GM12891 (cell line): ENCODE measurements at regions not wholly inside any gene's neighbourhood (a gene's known extent, or its start where the extent isn't known, plus 50 kb on each side); places are given as distances from the start of the nearest gene placed in this dataset.
"Not testable (repeated sequence)": the region's sequence is repeated elsewhere in the genome, so short reads cannot be mapped to it uniquely, and the experiment has no call there.

ENCODE experiments used
- DNase-seq: peaks from one replicate; pipeline ENCODE4 v3.0.0; 2011; ENCODE audit warnings: low spot score; ENCODE audit not compliant: insufficient read length
- FAIRE-seq: peaks from 2 replicates; lab custom pipeline; 2011; peaks lifted over from hg19 to GRCh38; lab: Jason Lieb, UNC
- PAX5 ChIP-seq: IDR thresholded peaks from 2 replicates; pipeline ENCODE4 v1.6.1; 2011; ENCODE audit warnings: low read length, moderate library complexity, mild to moderate bottlenecking; ENCODE audit not compliant: insufficient read depth, severe bottlenecking
- POLR2A ChIP-seq: IDR thresholded peaks from 2 replicates; pipeline ENCODE4 v1.6.1; 2011; ENCODE audit warnings: low read depth, low read length, control low read depth
- POLR2AphosphoS5 ChIP-seq: IDR thresholded peaks from 2 replicates; pipeline ENCODE4 v1.6.1; 2011; ENCODE audit warnings: low read depth, low read length, control low read depth
- POU2F2 ChIP-seq: IDR thresholded peaks from 2 replicates; pipeline ENCODE4 v1.6.1; 2011; ENCODE audit warnings: low read depth, mild to moderate bottlenecking, control low read depth, low read length, moderate library complexity
- SPI1 ChIP-seq: IDR thresholded peaks from 2 replicates; pipeline ENCODE4 v1.6.1; 2011; ENCODE audit warnings: low read depth, low read length, control low read depth
- TAF1 ChIP-seq: IDR thresholded peaks from 2 replicates; pipeline ENCODE4 v1.6.1; 2011; ENCODE audit warnings: low read depth, low read length, control low read depth

DNA sequence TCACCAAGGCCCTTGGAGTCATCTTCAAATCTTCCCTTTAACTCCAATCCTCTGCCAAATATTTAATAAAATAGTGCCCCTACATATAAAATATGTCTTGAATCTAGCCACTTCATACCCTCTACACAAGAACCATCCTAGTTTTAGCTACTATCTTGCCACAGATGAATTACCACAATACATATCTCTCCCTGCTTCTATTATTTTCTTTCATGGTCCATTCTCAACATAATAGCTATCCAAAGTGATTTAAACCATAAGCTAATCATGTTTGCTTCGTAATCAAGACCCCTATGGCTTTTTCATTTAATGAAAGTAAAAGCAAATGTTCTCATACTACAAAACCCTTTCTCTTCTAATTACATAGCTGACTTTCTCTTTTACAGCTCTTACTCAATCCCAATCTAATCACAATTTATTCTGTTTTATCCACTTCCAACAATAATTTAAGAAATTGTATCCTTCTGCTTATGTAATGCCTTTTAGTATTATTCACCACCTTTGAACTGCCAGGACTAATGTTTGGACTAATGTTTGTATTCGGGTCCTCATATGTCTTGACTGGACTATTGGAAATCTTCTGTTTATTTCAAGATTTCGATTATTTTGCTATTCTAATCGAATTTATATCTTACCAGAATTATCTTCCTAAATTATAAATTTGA, 412.0 kb downstream of the SLITRK1 start:
- DNase-seq = no peak
- no peak for FAIRE-seq
- TF ChIP-seq POU2F2 = no peak
- no peak for TF ChIP-seq PAX5
- TF ChIP-seq TAF1 = no peak
- TF ChIP-seq SPI1 = no peak
- TF ChIP-seq POLR2A = no peak
- TF ChIP-seq POLR2AphosphoS5 = no peak

- no peak for FAIRE-seq
- DNase-seq = no peak
- TF ChIP-seq POU2F2 = no peak
- no peak for TF ChIP-seq POLR2AphosphoS5
- no peak for TF ChIP-seq TAF1
- TF ChIP-seq SPI1 = no peak
- TF ChIP-seq PAX5 = no peak
- TF ChIP-seq POLR2A = no peak
Measured at GRCh38 chr13:83453723-83454122, 428.6 kb downstream of the SLITRK1 start.

DNA sequence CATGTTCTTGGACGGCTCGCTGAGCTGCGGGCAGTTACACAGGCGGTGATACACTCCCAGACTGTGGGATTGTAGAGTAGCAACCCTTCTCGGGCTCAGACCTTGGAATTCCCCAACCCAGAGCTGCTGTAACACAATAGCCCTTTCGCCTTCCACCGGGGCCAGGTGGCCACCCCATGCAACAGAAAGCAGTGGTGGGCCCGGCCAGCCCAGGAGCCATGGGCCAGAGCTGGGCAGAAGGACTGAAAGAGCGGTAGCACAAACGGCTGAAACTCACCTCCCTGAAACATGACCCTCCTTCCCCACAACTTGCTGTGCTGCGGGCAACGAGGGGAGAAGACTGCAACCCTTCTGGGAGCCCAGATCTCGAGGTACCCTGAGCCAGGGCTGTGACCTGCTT, 429.0 kb downstream of the SLITRK1 start:
- TF ChIP-seq POLR2AphosphoS5 (no peak), SPI1 (no peak), TAF1 (no peak), POLR2A (no peak), PAX5 (no peak), POU2F2 (no peak)
- no peak for DNase-seq
- no peak for FAIRE-seq

GRCh38 chr13:83452292-83452950, 429.9 kb downstream of the SLITRK1 start:
- DNase-seq (no peak), FAIRE-seq (no peak)
- TF ChIP-seq SPI1 = no peak
- TF ChIP-seq PAX5 = no peak
- no peak for TF ChIP-seq TAF1
- no peak for TF ChIP-seq POLR2AphosphoS5
- no peak for TF ChIP-seq POU2F2
- TF ChIP-seq POLR2A = no peak

DNA sequence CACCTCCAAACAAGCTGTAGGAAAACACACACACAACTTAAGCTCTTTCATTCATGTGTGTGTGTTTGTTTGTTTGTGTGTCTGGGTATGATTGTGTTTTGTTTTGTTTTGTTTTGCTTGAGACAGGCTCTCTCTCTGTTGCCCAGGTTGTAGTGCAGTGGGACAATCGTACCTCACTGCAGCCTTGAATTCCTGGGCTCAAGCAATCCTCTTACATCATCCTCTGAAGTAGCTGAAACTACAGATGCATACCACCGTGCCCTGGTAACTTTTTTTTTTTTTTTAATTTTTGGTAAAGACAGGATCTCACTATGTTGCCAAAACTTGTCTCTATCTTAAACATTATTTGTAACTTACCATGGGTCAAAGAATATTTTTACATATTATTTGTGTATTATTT, 431.7 kb downstream of the SLITRK1 start:
- no peak for FAIRE-seq
- DNase-seq = no peak
- TF ChIP-seq POLR2A = no peak
- no peak for TF ChIP-seq PAX5
- TF ChIP-seq SPI1 = no peak
- no peak for TF ChIP-seq POLR2AphosphoS5
- no peak for TF ChIP-seq POU2F2
- TF ChIP-seq TAF1 = no peak

DNA sequence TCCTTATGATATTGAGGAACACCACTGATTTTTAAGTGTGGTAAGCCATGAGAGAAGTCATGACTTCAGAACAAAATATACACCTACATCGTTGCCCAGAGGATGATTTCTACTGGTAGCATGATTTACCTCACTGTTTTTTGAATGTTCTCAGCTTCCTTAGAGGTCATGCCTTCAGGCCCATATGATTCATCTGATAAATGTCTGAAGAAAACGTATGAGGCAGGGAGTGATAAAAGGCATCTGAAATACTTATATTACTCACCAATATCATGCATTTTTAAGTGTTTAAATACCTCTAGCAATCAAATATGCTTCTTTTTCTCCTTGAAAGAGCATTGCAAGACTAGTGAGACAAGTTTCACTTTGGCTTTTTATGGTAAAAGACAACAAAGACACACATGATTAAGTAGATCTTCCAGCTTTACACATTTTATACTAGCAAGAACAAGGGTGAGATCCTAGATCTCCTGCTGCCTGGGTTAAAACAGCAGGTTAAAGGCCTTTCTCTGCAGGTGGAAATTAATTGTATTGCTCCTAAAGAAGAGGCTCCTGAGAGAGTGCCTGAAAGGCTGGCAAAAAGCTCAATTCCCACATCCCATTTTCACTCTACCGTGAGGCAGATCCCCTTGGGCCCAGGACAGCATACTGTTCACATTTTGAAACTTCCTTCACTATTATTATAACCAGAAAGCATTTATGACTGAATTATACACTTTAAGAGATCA, 432.4 kb downstream of the SLITRK1 start:
- no peak for DNase-seq
- no peak for FAIRE-seq
- no peak for TF ChIP-seq POLR2AphosphoS5
- TF ChIP-seq SPI1 = no peak
- TF ChIP-seq POU2F2 = no peak
- TF ChIP-seq POLR2A = no peak
- no peak for TF ChIP-seq PAX5
- TF ChIP-seq TAF1 = no peak

DNA sequence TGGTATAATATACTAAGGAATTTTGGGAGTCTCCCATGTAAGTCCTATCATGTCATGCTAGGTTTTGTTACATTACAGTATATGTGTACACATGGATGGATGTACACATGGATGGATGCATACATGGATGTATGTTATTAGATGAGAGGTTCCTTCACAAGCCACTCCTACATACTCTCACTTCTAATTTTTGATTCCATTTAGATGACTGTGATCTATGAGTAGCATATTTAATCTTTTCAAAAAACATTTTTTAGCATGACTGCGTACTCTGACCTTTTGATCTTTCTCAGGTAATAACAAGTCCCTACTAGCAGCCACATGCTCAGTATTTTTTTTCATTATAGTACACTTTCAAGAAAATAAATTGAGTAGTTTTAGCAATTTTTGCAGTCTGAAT, 441.8 kb downstream of the SLITRK1 start:
- FAIRE-seq (no peak), DNase-seq (no peak)
- TF ChIP-seq PAX5 = no peak
- no peak for TF ChIP-seq POLR2A
- no peak for TF ChIP-seq POU2F2
- TF ChIP-seq POLR2AphosphoS5 = no peak
- no peak for TF ChIP-seq SPI1
- no peak for TF ChIP-seq TAF1

GRCh38 chr13:83439464-83439863, 442.8 kb downstream of the SLITRK1 start:
- FAIRE-seq, DNase-seq: not testable (repeated sequence)

DNA sequence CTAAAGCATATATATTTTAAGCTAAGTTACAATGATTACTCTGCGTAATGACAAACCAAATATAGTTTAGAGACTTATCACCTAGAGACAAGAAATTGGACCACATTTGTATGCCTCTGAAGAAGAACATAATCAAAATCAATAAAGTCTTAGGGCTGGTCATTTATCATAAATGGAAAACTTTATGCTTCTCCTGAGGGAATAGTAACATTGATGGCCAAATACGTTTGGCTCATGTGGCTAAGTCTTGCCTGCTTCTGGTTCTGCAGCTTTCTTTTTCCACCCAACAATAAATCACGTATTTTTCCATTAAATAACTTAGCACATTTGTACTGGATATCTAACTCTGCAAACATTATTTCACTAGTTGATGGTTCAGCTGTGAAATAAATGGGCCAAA, 458.4 kb downstream of the SLITRK1 start:
- DNase-seq = no peak
- TF ChIP-seq POLR2A (no peak), PAX5 (no peak), POU2F2 (no peak)
- FAIRE-seq = no peak

DNA sequence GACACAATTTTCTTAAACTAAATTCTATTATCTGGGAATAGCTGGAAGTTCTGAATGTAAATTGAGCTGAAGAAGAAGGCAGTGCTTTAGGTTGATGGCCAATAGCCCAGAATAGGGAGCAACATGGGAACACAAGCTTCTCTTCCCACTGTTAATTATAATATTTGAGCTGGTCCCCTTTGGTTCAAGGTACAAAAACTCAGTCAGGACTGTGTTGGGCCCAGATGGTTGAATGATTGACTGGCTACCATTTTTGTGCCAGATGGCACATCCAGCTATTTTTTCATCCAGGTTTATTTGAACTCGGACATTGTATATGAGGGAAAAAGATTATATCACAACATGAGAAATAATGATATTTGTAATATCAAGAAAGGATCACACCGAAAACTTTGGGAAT, 458.9 kb downstream of the SLITRK1 start:
- no peak for FAIRE-seq
- TF ChIP-seq SPI1 (no peak), POLR2AphosphoS5 (no peak), POU2F2 (no peak), POLR2A (no peak), TAF1 (no peak), PAX5 (no peak)
- DNase-seq = no peak
